Iris pigment epithelial cell (primary cell): ENCODE measurements at regions not wholly inside any gene's neighbourhood (a gene's known extent, or its start where the extent isn't known, plus 50 kb on each side); places are given as distances from the start of the nearest gene placed in this dataset.

Source experiments
- DNase-seq: peaks from one replicate; pipeline ENCODE4 v3.0.0-alpha.2; 2011; ENCODE audit warnings: low read depth

DNA sequence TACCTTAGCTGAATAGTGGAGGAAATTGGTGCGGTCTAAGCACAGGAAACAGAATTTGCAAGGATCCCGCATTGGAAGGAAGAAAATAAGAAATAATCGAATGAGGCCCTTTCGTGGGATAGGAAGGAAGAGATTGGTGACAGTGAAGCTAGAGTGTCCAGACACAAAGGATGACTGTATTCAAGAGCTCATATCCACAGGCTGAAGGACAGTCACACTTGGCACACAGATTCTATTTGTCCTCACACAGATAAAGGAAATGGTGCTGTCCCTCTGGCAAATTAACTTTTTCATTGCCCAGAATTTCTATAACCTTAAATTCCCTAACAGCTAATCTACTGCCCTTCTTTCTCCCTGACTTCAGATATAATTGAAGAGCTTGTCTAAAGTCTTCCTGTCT lies 2188.9 kb upstream of the TENM3 start:
- no peak for DNase-seq

DNA sequence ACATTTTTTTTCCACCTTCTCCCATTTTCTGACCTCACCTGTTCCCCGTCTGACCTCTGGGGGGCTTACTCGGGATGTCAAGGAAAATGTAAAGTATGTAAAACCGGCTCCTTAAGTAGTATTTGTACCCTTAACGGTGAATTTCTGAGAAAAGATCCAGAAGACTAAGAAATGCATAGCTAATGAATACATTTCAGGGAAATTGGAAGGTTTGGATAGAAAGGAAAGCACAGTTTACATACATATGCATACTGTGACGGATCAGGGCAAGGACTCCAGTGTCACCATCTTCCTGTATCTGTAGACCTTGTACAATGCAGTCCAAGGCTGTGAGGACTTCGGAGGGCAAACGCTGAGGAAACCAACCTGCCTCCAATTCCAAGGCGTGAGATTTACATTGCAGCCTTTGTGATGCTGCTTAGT lies 2185.9 kb upstream of the TENM3 start:
- DNase-seq = peak; percentile 4

DNA sequence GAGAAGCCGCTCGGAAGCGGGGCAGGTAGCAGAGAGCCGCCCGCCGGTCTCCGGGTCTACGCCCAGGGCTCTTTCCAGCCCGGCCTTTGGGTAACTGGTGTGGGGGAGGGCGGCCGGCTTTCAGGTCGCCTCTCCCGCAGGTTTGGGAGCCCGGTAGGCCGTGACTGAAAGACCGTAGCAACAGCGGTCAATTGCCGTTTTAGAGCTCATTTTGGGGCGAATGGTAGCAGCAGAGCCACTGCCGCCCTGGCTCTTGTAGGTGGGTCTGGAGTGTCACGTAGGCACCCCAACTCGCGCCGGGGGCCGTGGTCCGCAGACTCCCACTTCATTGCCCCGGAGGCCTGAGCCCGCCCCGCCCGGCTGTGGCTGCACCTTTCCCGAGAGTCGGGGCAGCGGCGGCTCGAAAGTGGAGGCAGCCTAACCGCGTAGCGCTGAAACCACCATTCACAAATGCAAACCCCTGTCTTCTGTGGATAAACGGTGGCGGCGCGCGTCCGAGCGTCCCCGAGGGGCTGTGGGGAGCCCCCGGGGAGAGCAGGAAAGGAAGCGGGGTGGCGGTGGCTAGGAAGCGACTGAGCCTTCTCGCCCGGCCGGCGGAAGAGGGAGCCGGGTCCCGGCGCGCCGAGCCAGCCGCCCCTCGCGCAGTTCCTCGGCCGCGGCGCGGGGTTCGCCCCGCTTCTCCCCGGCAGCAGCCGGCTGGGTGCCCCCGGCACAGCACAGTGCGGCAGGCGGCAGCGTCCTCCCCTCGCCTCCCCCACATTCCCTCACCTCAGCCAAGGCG lies 2185.1 kb upstream of the TENM3 start:
- peak; percentile 27 for DNase-seq

DNA sequence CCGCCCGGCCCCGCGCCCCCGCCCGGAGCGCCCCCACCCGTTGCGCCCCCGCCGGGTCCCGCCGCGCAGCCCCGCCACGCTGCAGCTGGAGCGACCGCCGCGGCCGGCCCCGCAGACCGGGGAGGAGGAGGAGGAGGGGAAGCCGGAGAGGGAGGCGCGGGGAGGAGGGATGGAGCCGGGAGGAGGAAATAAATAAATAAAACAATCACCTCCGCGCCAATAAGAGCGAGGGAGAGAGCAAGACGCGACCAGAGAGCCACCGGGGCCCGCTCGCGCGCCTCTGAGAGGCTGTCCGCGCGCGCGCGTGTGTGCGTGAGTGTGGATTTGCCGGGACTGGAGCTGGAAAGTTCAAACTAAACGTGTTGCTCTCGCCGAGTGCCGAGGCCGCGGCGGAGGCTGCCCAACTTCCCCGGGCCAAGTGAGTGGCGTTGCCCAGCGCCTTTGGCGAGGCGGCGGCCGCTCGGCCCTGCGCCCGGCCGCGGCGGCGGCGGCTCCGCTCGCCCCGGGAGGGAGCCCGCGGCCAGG lies 2184.4 kb upstream of the TENM3 start:
- peak; percentile 29 for DNase-seq

- peak; percentile 0 for DNase-seq
Observed at GRCh38 chr4:180059216-180059881, 2183.9 kb upstream of the TENM3 start.

GRCh38 chr4:180060159-180060889 lies 2182.9 kb upstream of the TENM3 start:
- peak; percentile 3 for DNase-seq

- DNase-seq = no peak
Observed at GRCh38 chr4:180081072-180081471, 2162.1 kb upstream of the TENM3 start.

DNA sequence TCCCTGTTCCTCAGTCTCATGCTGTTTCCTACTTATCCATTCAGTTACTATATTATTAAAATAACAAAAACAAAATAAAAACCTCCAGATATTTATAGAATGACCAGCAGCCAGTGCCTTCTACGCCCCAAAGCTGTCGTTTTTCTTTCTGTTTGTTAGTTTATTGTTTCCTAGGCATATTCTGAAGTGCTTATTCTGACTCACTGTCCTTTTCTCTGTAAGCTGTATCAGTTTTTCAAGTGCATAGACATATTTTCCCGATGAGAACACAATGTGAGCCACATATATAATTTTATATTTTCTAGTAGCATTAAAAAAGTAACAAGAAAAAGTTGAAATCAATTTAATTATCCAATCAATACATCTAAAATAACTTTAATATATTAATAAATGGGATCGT lies 2158.6 kb upstream of the TENM3 start:
- no peak for DNase-seq

GRCh38 chr4:180086480-180087190 lies 2156.6 kb upstream of the TENM3 start:
- no peak for DNase-seq

- DNase-seq = no peak
Observed at GRCh38 chr4:180098586-180098985, 2144.6 kb upstream of the TENM3 start.

- DNase-seq = no peak
Observed at GRCh38 chr4:180099957-180100356, 2143.2 kb upstream of the TENM3 start.

DNA sequence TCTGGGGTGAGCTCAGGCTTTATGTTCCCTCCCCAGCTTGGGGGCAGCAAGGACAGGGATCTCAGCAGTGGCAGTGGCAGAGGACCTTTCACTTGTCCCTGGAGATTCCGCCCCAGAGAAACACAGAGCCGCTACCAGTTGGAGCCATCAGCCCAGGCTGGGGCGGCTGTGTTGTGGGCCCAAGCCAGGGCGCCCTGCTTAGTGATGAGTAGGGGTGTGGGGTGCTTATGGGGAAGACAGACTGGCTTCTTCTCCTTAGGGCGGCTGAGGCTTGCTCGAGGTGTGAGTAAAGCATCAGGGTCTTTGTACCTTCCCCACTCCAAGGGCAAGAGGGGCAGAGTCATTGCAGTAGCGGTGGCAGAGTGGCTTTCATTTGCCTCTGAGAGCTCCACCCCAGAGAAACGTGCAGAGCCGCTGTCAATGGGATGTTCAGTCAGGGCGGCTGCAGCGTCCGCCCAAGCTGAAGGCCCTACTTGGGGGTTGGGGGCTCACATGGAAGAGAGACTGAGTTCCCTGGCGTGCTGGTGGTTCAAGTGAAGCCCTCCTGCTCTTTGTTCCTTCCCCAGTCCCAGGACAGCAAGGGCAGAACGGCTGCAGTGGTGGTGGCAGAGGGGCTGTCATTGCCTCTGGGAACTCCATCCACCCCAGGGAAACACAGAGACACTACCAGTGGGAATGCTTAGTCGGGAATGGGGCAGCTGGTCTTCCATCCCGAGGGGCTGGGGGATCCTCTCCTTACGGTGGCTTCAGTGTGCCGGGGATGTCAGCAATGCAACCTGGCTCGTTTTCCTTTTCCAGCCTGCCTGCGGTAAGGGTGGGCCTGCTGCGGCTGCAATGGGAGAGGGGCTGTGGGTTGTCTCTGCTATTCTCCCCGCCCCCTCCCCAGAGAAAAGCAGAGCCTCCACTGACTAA lies 2142.5 kb upstream of the TENM3 start:
- DNase-seq = no peak

DNA sequence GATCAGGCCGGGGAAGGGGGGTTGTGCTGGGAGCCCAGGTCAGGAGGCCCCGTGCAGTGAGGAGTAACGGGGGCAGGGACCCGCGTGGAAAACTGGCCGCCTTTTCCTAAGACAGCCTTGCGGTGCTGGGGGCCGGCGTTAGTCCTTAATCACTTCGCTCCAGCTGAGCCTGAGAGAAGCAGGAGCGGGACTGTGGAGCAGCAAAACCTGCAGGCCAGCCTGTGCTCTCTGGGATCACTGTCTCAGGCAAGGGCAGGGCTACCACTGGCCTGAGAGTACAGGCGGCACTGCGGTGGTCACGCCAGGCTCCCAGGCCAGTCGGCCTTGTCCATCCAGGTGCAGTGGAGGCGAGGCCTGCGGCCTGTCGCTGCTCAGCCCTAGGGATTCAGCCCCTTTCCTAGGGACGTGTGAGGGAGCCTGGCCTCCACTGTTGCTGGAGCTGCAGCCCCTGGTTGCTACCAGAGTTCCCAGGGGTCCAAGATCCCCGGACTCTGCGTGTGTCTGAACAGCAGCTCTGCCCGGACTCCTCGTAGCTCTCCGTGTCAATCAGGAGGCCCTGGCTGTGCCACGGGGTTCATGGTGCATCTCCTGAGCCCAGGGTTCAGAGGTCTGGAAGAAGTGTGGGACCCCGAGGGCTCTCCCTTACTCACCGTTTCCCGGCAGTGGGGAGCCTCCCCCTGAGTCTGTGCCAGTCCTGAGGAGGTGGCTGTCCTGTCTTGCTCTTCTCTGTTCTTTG lies 2141.7 kb upstream of the TENM3 start:
- DNase-seq = no peak

- no peak for DNase-seq
Observed at GRCh38 chr4:180103794-180104193, 2139.4 kb upstream of the TENM3 start.

DNA sequence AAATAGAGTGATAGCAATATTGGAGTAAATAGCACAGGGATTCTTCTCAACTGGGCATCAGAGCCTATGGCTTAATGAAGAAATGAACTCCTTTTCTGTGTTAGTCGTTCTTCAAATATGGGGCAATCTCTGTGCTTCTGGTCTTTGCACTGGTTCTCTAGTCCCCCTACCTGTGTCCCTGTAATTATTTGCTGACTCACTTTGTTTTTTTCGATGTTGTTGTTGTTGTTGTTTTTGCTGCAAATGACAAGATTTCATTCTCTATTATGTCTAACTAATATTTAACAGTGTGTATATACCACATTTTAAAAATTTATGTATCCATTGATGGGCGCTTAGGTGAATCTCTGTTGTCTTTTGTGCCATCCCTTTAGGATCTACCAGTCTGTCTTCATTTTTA lies 2137.8 kb upstream of the TENM3 start:
- no peak for DNase-seq

DNA sequence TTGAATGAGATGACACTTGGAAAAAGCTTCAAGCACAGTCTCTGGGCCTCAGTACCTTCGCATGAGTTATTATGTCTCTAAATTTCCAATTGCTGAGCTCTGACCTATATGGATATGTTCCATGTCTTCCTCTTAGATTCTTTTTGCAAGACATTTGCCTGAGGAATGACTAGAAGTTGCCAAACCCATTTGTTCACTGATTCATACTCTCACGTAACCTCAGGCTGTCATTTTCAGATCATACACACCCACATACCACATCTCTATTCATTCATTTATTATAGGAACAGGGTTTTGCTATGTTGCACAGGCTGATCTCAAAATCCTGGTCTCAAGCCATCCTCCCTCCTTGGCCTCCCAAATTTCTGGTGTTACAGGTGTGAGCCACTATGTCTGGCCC lies 2137.1 kb upstream of the TENM3 start:
- DNase-seq = no peak

- DNase-seq = no peak
Observed at GRCh38 chr4:180106997-180107396, 2136.2 kb upstream of the TENM3 start.

GRCh38 chr4:180116840-180117239 lies 2126.4 kb upstream of the TENM3 start:
- DNase-seq = no peak

DNA sequence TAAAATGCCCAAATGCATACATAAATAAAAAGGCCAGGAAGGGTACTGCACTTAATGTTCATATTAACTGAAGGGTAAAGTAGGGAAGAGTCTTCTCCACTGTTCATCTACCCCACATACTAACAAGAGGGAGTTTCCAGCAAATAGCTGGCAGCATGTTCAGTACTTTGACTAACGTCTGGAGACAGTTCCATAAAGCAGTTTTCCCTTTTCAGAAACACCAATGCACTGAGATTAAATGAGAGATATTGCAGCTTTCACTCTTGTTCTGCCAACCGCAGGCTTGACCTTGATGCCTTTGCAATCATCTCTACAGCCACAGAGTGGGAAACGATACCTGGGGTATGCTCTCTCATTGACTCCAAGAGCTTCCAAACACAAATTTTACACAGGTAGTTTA lies 2123.1 kb upstream of the TENM3 start:
- DNase-seq = no peak
